OCI-LY3 (cell line): ENCODE measurements at regions not wholly inside any gene's neighbourhood (a gene's known extent, or its start where the extent isn't known, plus 50 kb on each side); places are given as distances from the start of the nearest gene placed in this dataset.
"Not testable (repeated sequence)": the region's sequence is repeated elsewhere in the genome, so short reads cannot be mapped to it uniquely, and the experiment has no call there.

Experiments used
- H2AFZ ChIP-seq: fragments of 200-600, 300-600 bp; shearing (Covaris generic); 2 replicates; pipeline ENCODE4 v1.6.0; 2014; ENCODE audit warnings: antibody characterized with exemption, low read depth, low read length
- H3K27ac ChIP-seq: fragments of 200-600, 300-600 bp; sonication (generic); 2 replicates; pipeline ENCODE4 v1.5.1; 2014; ENCODE audit warnings: mild to moderate bottlenecking, low read length, moderate library complexity, mixed read lengths
- H3K27me3 ChIP-seq: fragments of 200-600, 300-600 bp; sonication (generic); 2 replicates; pipeline ENCODE4 v1.6.1; 2014; ENCODE audit warnings: low read depth, low read length, mixed read lengths
- H3K36me3 ChIP-seq: fragments of 200-600, 300-600 bp; sonication (generic); replicated peaks from 2 replicates; pipeline ENCODE3; 2014; ENCODE audit warnings: low read depth, low read length, mixed read lengths
- H3K4me1 ChIP-seq: fragments of 300-600, 200-600 bp; sonication (generic); 2 replicates; pipeline ENCODE4 v1.6.1; 2014; ENCODE audit warnings: low read length, mixed read lengths
- H3K4me2 ChIP-seq: fragments of 200-600, 300-600 bp; sonication (generic); 2 replicates; pipeline ENCODE4 v1.6.1; 2014; ENCODE audit warnings: low read length, mixed read lengths
- H3K4me3 ChIP-seq: fragments of 300-600, 200-600 bp; sonication (generic); 2 replicates; pipeline ENCODE4 v1.5.1; 2014; ENCODE audit warnings: antibody characterized with exemption, mild to moderate bottlenecking, low read length, moderate library complexity
- H3K79me2 ChIP-seq: fragments of 300-600, 200-600 bp; shearing (Covaris generic); 2 replicates; pipeline ENCODE4 v1.6.1; 2014; ENCODE audit warnings: mild to moderate bottlenecking, low read length, mixed read lengths
- H3K9ac ChIP-seq: fragments of 300-600, 200-600 bp; shearing (Covaris generic); 2 replicates; pipeline ENCODE4 v1.6.0; 2014; ENCODE audit warnings: mild to moderate bottlenecking, low read length, moderate library complexity
- H3K9me3 ChIP-seq: fragments of 200-600, 300-600 bp; shearing (Covaris generic); 2 replicates; pipeline ENCODE4 v1.6.1; 2014; ENCODE audit warnings: low read length, mixed read lengths; ENCODE audit not compliant: insufficient read depth
- H4K20me1 ChIP-seq: fragments of 200-600, 300-600 bp; sonication (generic); 2 replicates; pipeline ENCODE4 v1.6.1; 2016; ENCODE audit warnings: low read length, mixed read lengths; ENCODE audit not compliant: insufficient read depth
- CTCF ChIP-seq: fragments of 200-600, 300-600 bp; sonication (generic); IDR thresholded peaks from 2 replicates; pipeline ENCODE4 v1.5.1; 2014; ENCODE audit warnings: antibody characterized with exemption, low read length, low read depth
- EZH2phosphoT487 ChIP-seq: fragments of 200-600 bp; shearing (Covaris generic); IDR thresholded peaks from 2 replicates; pipeline ENCODE4 v1.6.1; 2018; ENCODE audit warnings: antibody characterized with exemption, mixed run types, low read depth

DNA sequence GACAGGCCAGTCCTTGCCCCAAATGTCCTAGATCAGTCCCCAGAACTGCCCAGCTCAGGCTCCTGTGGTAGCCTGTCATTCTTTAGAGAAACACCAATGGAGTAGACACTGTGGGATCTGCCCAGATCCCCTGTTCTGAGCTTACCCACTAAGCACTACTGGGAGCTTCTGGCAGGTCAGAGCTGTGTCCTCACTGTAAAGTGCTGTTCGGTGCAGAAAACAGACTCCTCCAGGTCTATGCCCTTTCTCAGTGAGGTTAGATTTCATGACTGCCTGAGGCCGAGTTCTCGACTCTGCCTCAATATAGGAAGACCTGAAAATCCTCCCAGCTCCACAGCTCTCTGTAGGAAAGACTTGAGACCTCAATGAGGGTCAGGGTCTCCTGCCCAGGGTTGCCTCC, 67.5 kb upstream of the IGLL5 start:
- no peak overlapping the region for H2AFZ ChIP-seq
- H3K4me2 ChIP-seq = no peak overlapping the region
- H3K79me2 ChIP-seq = no peaks in the 10 kb centered on the region
- no peaks in the 10 kb centered on the region for H4K20me1 ChIP-seq
- no peaks in the 10 kb centered on the region for H3K27me3 ChIP-seq
- no peaks in the 10 kb centered on the region for H3K9me3 ChIP-seq
- no peaks in the 10 kb centered on the region for H3K36me3 ChIP-seq
- H3K9ac ChIP-seq = no peak overlapping the region
- no peaks in the 10 kb centered on the region for H3K4me1 ChIP-seq
- no peak overlapping the region for H3K27ac ChIP-seq
- no peak overlapping the region for H3K4me3 ChIP-seq
- TF ChIP-seq EZH2phosphoT487 = no peak
- TF ChIP-seq CTCF = no peak

DNA sequence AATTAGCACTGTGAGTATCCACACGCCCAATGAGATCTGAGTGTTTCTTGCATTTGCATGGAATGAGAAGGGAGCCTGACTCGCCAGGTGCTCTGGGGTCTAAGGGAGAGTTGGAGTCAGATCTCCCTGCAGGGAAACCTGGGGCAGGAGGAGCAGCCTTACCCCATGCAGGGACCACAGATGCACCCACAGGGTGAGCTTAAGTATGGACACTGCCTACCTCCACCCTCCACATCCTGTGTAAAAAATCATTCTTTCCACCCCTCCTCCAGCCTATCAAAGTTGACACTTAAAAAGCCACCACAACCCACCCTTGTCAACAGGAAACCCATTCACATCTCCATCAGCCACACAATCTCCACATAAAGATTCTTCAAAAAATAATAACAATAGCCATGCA, 67.0 kb upstream of the IGLL5 start:
- no peaks in the 10 kb centered on the region for H3K27me3 ChIP-seq
- H3K4me3 ChIP-seq = no peak overlapping the region
- H3K27ac ChIP-seq = no peak overlapping the region
- TF ChIP-seq EZH2phosphoT487 (no peak), CTCF (no peak)
- no peak overlapping the region for H3K4me2 ChIP-seq
- H3K79me2 ChIP-seq = no peaks in the 10 kb centered on the region
- H4K20me1 ChIP-seq = no peaks in the 10 kb centered on the region
- H3K9me3 ChIP-seq = no peaks in the 10 kb centered on the region
- no peaks in the 10 kb centered on the region for H3K4me1 ChIP-seq
- no peak overlapping the region for H3K9ac ChIP-seq
- no peaks in the 10 kb centered on the region for H3K36me3 ChIP-seq
- H2AFZ ChIP-seq = no peak overlapping the region

GRCh38 chr22:22821340-22821739, 66.3 kb upstream of the IGLL5 start:
- H3K4me2 ChIP-seq = no peak overlapping the region
- H3K36me3 ChIP-seq = no peaks in the 10 kb centered on the region
- no peaks in the 10 kb centered on the region for H3K9me3 ChIP-seq
- no peaks in the 10 kb centered on the region for H3K79me2 ChIP-seq
- H3K4me1 ChIP-seq = no peaks in the 10 kb centered on the region
- TF ChIP-seq EZH2phosphoT487 (no peak), CTCF (no peak)
- no peaks in the 10 kb centered on the region for H4K20me1 ChIP-seq
- H3K9ac ChIP-seq = no peak overlapping the region
- H3K4me3 ChIP-seq = no peak overlapping the region
- H3K27ac ChIP-seq = no peak overlapping the region
- H2AFZ ChIP-seq = no peak overlapping the region
- no peaks in the 10 kb centered on the region for H3K27me3 ChIP-seq

DNA sequence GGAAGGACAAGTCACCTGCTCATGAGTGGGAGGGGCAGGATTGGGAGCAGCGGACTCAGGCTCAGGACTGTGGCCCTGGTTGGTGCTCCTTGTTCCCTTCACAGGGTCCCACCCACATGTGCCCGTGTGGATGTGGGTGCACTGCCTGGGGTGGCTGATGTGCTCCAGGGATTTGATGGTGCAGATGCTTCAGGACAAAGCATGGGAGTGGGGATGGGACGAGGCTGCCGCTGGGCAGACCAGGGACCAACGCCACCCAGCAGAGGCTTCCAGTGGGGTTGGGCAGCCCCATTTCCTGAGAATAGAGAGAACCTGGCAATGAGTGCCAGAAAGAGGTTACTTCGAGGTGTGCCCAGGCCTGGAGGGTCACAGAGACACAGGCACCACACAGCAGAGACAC, 65.5 kb upstream of the IGLL5 start:
- no peak overlapping the region for H3K9ac ChIP-seq
- H3K4me3 ChIP-seq = no peak overlapping the region

GRCh38 chr22:22822553-22822952, 65.1 kb upstream of the IGLL5 start:
- not testable (repeated sequence) for H3K4me3 ChIP-seq, H3K27ac ChIP-seq, H4K20me1 ChIP-seq, H3K36me3 ChIP-seq, H3K27me3 ChIP-seq, H3K79me2 ChIP-seq, H3K4me1 ChIP-seq, H2AFZ ChIP-seq, H3K4me2 ChIP-seq, H3K9ac ChIP-seq, H3K9me3 ChIP-seq

More for the DNA sequence above, 65.5 kb upstream of the IGLL5 start:
- no peaks in the 10 kb centered on the region for H3K27me3 ChIP-seq
- H3K4me2 ChIP-seq = no peak overlapping the region
- H2AFZ ChIP-seq = no peak overlapping the region
- no peak for TF ChIP-seq EZH2phosphoT487
- TF ChIP-seq CTCF = no peak
- H3K9me3 ChIP-seq = no peaks in the 10 kb centered on the region
- no peaks in the 10 kb centered on the region for H3K4me1 ChIP-seq
- H3K36me3 ChIP-seq = no peaks in the 10 kb centered on the region
- H3K79me2 ChIP-seq = no peaks in the 10 kb centered on the region
- H3K27ac ChIP-seq = no peak overlapping the region
- H4K20me1 ChIP-seq = no peaks in the 10 kb centered on the region
